ENCODE measurements at regions not wholly inside any gene's neighbourhood (a gene's known extent, or its start where the extent isn't known, plus 50 kb on each side); places are given as distances from the start of the nearest gene placed in this dataset.

- H3K9ac ChIP-seq (ENCODE audit: insufficient read depth, low read length): no peak overlapping the region
- H3K27ac ChIP-seq (ENCODE audit: insufficient read depth, low read length): no peak overlapping the region
- H3K79me2 ChIP-seq (ENCODE audit: control insufficient read depth, insufficient read depth, low read length): no peaks in the 10 kb centered on the region
- no peak overlapping the region for H3K4me2 ChIP-seq (ENCODE audit: extremely low read depth, insufficient read depth, low read length)
- DNase-seq (ENCODE audit: low read depth in 2 of 2): peak; percentile 53 to 65
- H3K4me3 ChIP-seq (replicated peaks in 1 of 4; ENCODE audit: control extremely low read depth in 1 of 4, insufficient read depth in 1 of 4, low read depth in 3 of 4, low read length in 4 of 4): no peak overlapping the region
- H2AFZ ChIP-seq (ENCODE audit: low read length): no peak overlapping the region
- TF ChIP-seq EZH2 (IDR thresholded peaks at IDR 0.05; ENCODE audit: low read length, missing control alignments): no peak
- no peak for TF ChIP-seq CTCF (conservative IDR thresholded peaks at IDR 0.05 in 1 of 2, IDR thresholded peaks at IDR 0.05 in 1 of 2; ENCODE audit: low read depth in 1 of 2, low read length in 2 of 2)
- H3K9me3 ChIP-seq (ENCODE audit: control insufficient read depth, insufficient read depth, low read depth, low read length): no peaks in the 10 kb centered on the region
- H4K20me1 ChIP-seq (ENCODE audit: control insufficient read depth, extremely low read depth, insufficient read depth, low read length): no peaks in the 10 kb centered on the region
- no peaks in the 10 kb centered on the region for H3K27me3 ChIP-seq (ENCODE audit: control insufficient read depth, insufficient read depth, low read length)
- no peaks in the 10 kb centered on the region for H3K36me3 ChIP-seq (ENCODE audit: control insufficient read depth, insufficient read depth, low read length)
- no peaks in the 10 kb centered on the region for H3K4me1 ChIP-seq (ENCODE audit: control insufficient read depth, extremely low read depth, insufficient read depth, low read length)
These were observed 130.2 kb upstream of the ADAMTSL1 start for GRCh38 chr9:18343784-18344183.

- no peaks in the 10 kb centered on the region for H3K27me3 ChIP-seq (ENCODE audit: control insufficient read depth, insufficient read depth, low read length)
- no peaks in the 10 kb centered on the region for H3K9me3 ChIP-seq (ENCODE audit: control insufficient read depth, insufficient read depth, low read depth, low read length)
- no peak overlapping the region for H3K4me2 ChIP-seq (ENCODE audit: extremely low read depth, insufficient read depth, low read length)
- H3K79me2 ChIP-seq (ENCODE audit: control insufficient read depth, insufficient read depth, low read length): no peaks in the 10 kb centered on the region
- H3K36me3 ChIP-seq (ENCODE audit: control insufficient read depth, insufficient read depth, low read length): no peaks in the 10 kb centered on the region
- H3K4me1 ChIP-seq (ENCODE audit: control insufficient read depth, extremely low read depth, insufficient read depth, low read length): no peaks in the 10 kb centered on the region
- H3K4me3 ChIP-seq (replicated peaks in 1 of 4; ENCODE audit: control extremely low read depth in 1 of 4, insufficient read depth in 1 of 4, low read depth in 3 of 4, low read length in 4 of 4): no peak overlapping the region
- DNase-seq (ENCODE audit: low read depth in 2 of 2): no peak
- no peak overlapping the region for H3K9ac ChIP-seq (ENCODE audit: insufficient read depth, low read length)
- H3K27ac ChIP-seq (ENCODE audit: insufficient read depth, low read length): no peak overlapping the region
- no peak overlapping the region for H2AFZ ChIP-seq (ENCODE audit: low read length)
- TF ChIP-seq CTCF (conservative IDR thresholded peaks at IDR 0.05 in 1 of 2, IDR thresholded peaks at IDR 0.05 in 1 of 2; ENCODE audit: low read depth in 1 of 2, low read length in 2 of 2) (no peak), EZH2 (IDR thresholded peaks at IDR 0.05; ENCODE audit: low read length, missing control alignments) (no peak)
- no peaks in the 10 kb centered on the region for H4K20me1 ChIP-seq (ENCODE audit: control insufficient read depth, extremely low read depth, insufficient read depth, low read length)
These were observed 127.2 kb upstream of the ADAMTSL1 start for GRCh38 chr9:18346745-18347144.

DNA sequence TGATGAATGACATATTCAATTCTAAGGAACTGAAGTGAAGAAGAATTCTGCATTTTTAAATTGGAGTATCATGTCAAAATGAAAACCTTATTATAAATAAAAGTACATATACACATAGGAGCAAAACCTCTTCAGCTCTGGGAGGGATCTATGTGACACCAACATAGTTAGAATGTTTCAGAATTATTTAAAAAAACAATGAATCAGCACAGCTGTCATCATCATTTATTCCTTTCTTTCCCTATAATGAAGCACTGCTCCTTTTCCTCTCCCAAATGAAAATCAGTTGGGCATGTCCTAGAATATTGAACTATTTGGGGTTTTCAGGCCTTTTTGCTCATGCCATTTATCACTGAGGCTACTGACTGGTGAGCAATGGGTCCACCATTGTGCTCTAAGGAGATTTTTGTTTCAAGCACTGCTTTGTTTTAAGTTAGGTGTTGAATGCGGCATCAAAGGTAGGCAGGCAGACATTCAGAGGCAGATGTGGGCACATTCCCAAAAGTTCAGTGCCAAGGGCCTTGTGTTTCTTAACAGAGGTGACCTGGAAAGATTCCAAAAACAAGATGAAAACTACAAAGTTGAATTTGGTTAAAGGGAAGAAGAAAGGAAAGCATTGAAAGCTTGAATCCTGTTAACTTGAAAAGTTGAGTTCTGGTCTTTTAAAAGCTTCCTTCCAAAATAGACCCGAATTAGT lies 126.4 kb upstream of the ADAMTSL1 start:
- Histone ChIP-seq H3K9ac (ENCODE audit: insufficient read depth, low read length) (no peak overlapping the region), H3K27me3 (ENCODE audit: control insufficient read depth, insufficient read depth, low read length) (no peaks in the 10 kb centered on the region), H3K4me1 (ENCODE audit: control insufficient read depth, extremely low read depth, insufficient read depth, low read length) (no peaks in the 10 kb centered on the region), H3K9me3 (ENCODE audit: control insufficient read depth, insufficient read depth, low read depth, low read length) (no peaks in the 10 kb centered on the region), H3K4me2 (ENCODE audit: extremely low read depth, insufficient read depth, low read length) (no peak overlapping the region), H3K79me2 (ENCODE audit: control insufficient read depth, insufficient read depth, low read length) (no peaks in the 10 kb centered on the region), H3K36me3 (ENCODE audit: control insufficient read depth, insufficient read depth, low read length) (no peaks in the 10 kb centered on the region), H2AFZ (ENCODE audit: low read length) (no peak overlapping the region), H3K4me3 (replicated peaks in 1 of 4; ENCODE audit: control extremely low read depth in 1 of 4, insufficient read depth in 1 of 4, low read depth in 3 of 4, low read length in 4 of 4) (no peak overlapping the region), H3K27ac (ENCODE audit: insufficient read depth, low read length) (no peak overlapping the region), H4K20me1 (ENCODE audit: control insufficient read depth, extremely low read depth, insufficient read depth, low read length) (no peaks in the 10 kb centered on the region)
- TF ChIP-seq EZH2 (IDR thresholded peaks at IDR 0.05; ENCODE audit: low read length, missing control alignments) (no peak), CTCF (conservative IDR thresholded peaks at IDR 0.05 in 1 of 2, IDR thresholded peaks at IDR 0.05 in 1 of 2; ENCODE audit: low read depth in 1 of 2, low read length in 2 of 2) (no peak)
- peak in 1 of 2 donors; percentile 35 for DNase-seq (ENCODE audit: low read depth in 2 of 2)
